ENCODE measurements at regions not wholly inside any gene's neighbourhood (a gene's known extent, or its start where the extent isn't known, plus 50 kb on each side); places are given as distances from the start of the nearest gene placed in this dataset.

DNA sequence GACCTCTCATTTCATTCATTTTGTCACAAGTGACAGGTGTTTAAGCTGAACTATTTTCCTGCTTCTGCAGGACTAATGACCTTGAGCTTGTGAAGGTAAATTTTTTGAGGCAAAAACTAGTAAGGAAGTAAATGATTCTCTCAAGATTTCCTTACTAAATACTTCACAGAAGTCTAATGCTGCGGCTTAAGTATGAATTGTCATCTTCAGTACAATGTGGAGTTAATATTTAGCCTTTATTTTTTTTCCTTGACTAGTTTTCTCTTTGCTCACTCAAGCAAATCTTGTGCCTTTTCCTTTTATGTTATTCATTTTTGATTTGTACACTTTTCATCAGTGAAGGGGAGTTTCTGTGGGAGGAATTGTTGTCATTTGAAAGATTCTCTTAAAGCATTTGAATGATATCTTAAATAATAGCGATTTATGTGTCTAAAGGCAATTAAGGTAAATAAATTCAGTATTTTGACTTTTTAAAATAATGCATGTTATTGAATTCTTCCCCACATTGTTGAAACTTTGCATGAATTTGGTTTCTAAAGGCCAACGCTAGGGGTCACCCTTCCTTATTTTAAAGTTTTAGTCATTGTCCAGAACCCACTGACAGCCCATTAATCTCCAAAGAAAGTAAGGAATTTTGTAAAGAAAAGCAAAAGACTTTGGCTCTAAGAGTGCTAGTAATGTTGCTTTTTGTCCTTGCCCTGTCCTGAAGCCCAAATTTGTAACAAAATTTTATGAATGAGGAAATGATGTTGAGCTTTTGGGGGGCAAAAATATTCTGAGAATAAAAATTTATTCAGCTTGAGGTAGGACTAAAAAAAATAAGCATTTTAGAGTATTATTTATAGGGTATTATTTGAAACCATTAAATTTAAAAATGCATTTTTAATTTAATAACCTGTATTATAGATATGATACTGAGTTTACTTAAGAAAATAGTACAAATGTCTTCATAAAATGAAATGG is 157.4 kb upstream of the LAMA2 start:
- TF ChIP-seq, protein P1, sequence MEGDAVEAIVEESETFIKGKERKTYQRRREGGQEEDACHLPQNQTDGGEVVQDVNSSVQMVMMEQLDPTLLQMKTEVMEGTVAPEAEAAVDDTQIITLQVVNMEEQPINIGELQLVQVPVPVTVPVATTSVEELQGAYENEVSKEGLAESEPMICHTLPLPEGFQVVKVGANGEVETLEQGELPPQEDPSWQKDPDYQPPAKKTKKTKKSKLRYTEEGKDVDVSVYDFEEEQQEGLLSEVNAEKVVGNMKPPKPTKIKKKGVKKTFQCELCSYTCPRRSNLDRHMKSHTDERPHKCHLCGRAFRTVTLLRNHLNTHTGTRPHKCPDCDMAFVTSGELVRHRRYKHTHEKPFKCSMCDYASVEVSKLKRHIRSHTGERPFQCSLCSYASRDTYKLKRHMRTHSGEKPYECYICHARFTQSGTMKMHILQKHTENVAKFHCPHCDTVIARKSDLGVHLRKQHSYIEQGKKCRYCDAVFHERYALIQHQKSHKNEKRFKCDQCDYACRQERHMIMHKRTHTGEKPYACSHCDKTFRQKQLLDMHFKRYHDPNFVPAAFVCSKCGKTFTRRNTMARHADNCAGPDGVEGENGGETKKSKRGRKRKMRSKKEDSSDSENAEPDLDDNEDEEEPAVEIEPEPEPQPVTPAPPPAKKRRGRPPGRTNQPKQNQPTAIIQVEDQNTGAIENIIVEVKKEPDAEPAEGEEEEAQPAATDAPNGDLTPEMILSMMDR (IDR thresholded peaks at IDR 0.05; ENCODE audit: borderline replicate concordance, extremely low read depth, low read length, poor library complexity, severe bottlenecking): peak; percentile 71
- TF ChIP-seq EZH2 (IDR thresholded peaks at IDR 0.05; ENCODE audit: borderline replicate concordance, low read depth, low read length, severe bottlenecking): no peak
